ENCODE measurements at regions not wholly inside any gene's neighbourhood (a gene's known extent, or its start where the extent isn't known, plus 50 kb on each side); places are given as distances from the start of the nearest gene placed in this dataset.

- no peak for DNase-seq (ENCODE audit: extremely low read depth, low read depth)
- no peak for TF ChIP-seq CTCF (IDR thresholded peaks at IDR 0.05; ENCODE audit: low read depth, low read length)
Measured at GRCh38 chr1:187862506-187862905, 1033.8 kb downstream of the PLA2G4A start.

DNA sequence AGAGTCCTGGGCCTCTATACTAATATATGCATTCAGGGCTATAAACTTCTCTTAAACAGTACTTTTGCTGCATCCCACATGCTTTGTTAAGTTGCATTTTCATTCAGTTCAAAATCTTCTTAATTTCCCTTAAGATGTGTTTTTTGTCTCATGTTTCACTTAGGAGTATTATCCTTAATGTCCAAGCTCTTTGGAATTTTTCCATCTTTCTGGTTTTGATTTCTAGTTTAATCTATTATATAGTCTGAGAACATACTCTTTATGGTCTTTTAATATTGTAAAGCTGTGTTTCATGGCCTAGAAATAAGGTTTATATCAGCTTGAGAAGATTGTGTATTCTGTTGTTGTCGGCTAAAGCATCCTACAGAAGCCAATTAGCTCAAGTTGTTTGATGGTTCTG, 1041.8 kb downstream of the PLA2G4A start:
- TF ChIP-seq CTCF (IDR thresholded peaks at IDR 0.05; ENCODE audit: low read depth, low read length), result no peak
- DNase-seq (ENCODE audit: extremely low read depth, low read depth), result no peak

DNA sequence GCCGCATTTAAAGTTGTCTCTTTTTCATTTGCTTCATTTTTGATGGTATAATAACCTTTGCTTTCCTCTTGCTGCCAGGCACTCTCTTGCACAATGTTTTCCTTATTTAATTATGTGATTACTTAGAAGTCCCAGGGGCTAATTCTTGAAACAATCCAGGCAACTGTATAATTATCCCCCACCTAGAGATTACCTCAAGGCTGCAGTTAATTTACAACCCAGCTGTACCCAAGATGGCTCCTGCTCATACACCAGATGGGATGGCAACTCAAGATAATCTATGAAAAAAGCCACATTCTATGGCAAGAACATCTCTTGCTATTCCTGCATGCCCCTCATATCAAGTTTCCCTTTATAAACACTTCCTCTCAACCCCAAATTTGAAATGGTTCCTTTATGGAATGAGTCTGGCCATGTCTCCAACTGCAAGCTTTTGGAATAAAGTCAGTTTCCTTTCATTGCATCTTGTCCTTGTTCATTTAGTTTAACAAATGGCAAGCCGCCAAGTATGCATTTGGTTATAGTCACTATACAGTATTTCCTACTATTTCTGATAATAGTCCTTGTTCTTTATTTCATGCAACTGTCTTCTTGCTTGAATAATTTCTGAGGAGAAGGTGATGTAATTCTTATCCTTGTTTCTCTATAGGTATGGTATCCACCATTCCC, 1042.6 kb downstream of the PLA2G4A start:
- TF ChIP-seq CTCF (IDR thresholded peaks at IDR 0.05; ENCODE audit: low read depth, low read length), result no peak
- no peak for DNase-seq (ENCODE audit: extremely low read depth, low read depth)

DNA sequence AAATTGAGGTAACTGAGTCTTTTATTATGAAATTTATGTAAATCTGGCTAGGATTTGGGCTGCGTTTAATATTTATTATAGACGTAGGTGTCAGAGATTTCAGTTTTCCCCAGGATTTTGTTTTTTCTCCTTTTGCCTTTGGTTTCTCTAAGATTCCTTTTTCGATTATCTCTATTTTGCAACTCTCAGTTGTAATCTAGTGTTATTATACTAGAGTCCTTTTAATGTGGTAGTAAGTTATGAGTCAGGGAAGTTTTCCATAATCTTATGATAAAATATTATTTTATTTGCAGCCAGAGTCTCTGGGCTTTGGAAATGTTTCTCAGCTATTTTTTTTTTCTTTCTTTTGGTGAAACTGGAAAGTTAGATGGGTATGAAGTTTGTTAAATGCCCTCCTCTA, 1043.8 kb downstream of the PLA2G4A start:
- DNase-seq (ENCODE audit: extremely low read depth, low read depth), result no peak
- no peak for TF ChIP-seq CTCF (IDR thresholded peaks at IDR 0.05; ENCODE audit: low read depth, low read length)

DNA sequence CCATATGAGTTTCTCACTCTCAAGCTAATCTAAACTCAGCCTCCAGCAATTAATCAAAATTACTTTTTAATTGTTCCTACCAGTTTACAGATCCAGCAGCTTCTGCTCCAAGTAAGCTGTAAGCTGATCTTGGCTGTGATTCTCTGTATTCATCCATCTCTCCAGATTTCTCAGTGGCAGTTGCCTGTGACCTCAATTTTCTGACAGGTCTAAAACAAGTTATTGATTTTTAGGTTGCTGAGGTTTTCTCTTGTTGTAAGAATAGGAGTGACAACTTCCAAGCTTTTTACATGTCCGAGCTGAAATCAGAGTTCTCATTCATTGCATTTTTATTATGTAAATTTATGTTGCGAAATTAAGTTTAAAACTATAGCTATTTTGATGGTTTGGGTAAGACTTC, 1044.4 kb downstream of the PLA2G4A start:
- no peak for TF ChIP-seq CTCF (IDR thresholded peaks at IDR 0.05; ENCODE audit: low read depth, low read length)
- DNase-seq (ENCODE audit: extremely low read depth, low read depth), result no peak

GRCh38 chr1:187876775-187877174, 1048.0 kb downstream of the PLA2G4A start:
- no peak for DNase-seq (ENCODE audit: extremely low read depth, low read depth)
- no peak for TF ChIP-seq CTCF (IDR thresholded peaks at IDR 0.05; ENCODE audit: low read depth, low read length)

DNA sequence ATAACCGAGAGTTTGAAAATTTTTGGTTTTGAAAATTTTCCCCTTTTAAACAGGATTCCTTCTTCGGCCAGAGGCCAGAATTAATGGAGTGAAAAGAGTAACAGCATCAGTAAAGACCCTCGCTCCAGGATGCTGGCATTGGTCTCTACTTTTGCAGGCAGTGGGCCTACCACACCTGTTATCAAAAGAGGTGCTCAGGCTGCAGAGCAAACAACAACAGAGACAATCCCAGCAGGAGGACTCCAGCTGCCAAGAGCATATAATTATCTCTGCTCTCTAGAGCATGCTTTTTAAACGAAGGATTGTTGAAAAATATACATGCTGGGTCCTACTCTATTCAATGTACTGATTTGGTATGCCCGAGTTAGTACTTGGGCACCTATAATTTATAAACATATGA, 1048.5 kb downstream of the PLA2G4A start:
- DNase-seq (ENCODE audit: extremely low read depth, low read depth), result no peak
- no peak for TF ChIP-seq CTCF (IDR thresholded peaks at IDR 0.05; ENCODE audit: low read depth, low read length)
